Stimulated activated CD4-positive, alpha-beta T cell treated with anti-CD3 and anti-CD28 coated beads, Interleukin-15, amount 100 ng/mL, for 1 hour (primary cell): ENCODE measurements at regions not wholly inside any gene's neighbourhood (a gene's known extent, or its start where the extent isn't known, plus 50 kb on each side); places are given as distances from the start of the nearest gene placed in this dataset.

Experiments used
- DNase-seq, 2 donors: peaks; one replicate each; pipeline ENCODE4 v3.0.0-alpha.2; 2020; ENCODE audit warnings: low read depth in 1 of 2, low spot score in 1 of 2

- no peak for DNase-seq
Measured at GRCh38 chr19:30169196-30169900, 202.8 kb upstream of the ZNF536 start.

GRCh38 chr19:30170081-30170480 lies 202.1 kb upstream of the ZNF536 start:
- no peak for DNase-seq

GRCh38 chr19:30170495-30171137 lies 201.6 kb upstream of the ZNF536 start:
- no peak for DNase-seq

GRCh38 chr19:30171138-30171635 lies 201.0 kb upstream of the ZNF536 start:
- DNase-seq: no peak

- no peak for DNase-seq
Measured at GRCh38 chr19:30171795-30172612, 200.2 kb upstream of the ZNF536 start.

- DNase-seq: no peak
Measured at GRCh38 chr19:30172613-30173242, 199.5 kb upstream of the ZNF536 start.

GRCh38 chr19:30173593-30174356 lies 198.4 kb upstream of the ZNF536 start:
- DNase-seq: no peak

GRCh38 chr19:30174357-30174645 lies 197.9 kb upstream of the ZNF536 start:
- DNase-seq: no peak

- no peak for DNase-seq
Measured at GRCh38 chr19:30174791-30175190, 197.4 kb upstream of the ZNF536 start.

GRCh38 chr19:30175987-30176386 lies 196.2 kb upstream of the ZNF536 start:
- DNase-seq: no peak

GRCh38 chr19:30178721-30179402 lies 193.3 kb upstream of the ZNF536 start:
- no peak for DNase-seq

- DNase-seq: no peak
Measured at GRCh38 chr19:30180691-30181090, 191.5 kb upstream of the ZNF536 start.

- no peak for DNase-seq
Measured at GRCh38 chr19:30183807-30184490, 188.2 kb upstream of the ZNF536 start.

- no peak for DNase-seq
Measured at GRCh38 chr19:30202060-30202600, 170.1 kb upstream of the ZNF536 start.

- no peak for DNase-seq
Measured at GRCh38 chr19:30204721-30205120, 167.5 kb upstream of the ZNF536 start.

GRCh38 chr19:30206187-30206586 lies 166.0 kb upstream of the ZNF536 start:
- DNase-seq: no peak

- no peak for DNase-seq
Measured at GRCh38 chr19:30207357-30207756, 164.8 kb upstream of the ZNF536 start.

GRCh38 chr19:30208436-30209060 lies 163.6 kb upstream of the ZNF536 start:
- DNase-seq: no peak
